ENCODE measurements at regions not wholly inside any gene's neighbourhood (a gene's known extent, or its start where the extent isn't known, plus 50 kb on each side); places are given as distances from the start of the nearest gene placed in this dataset.

DNA sequence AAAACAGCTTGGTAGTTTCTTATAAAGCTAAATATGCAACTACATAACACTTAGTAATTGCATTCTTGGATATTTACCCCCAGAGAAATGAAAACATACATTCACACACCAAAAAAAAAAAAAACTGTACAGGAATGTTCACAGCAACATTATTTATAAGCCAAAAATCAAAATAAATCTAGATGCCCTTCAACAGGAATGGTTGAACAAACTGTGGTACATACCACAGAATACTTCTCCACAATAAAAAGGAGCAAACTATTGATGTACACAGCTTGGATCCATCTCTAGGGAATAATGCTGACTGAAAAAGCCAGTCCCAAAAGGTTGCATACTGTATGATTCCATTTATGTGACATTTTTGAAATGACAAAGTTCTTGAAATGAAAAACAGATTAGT is 62.1 kb upstream of the SLC38A4 start:
- no peak overlapping the region for H3K4me2 ChIP-seq (replicated peaks; ENCODE audit: extremely low read depth, low read length, poor library complexity, severe bottlenecking)
- no peak overlapping the region for H3K27ac ChIP-seq (ENCODE audit: low read depth in 1 of 2, low read length in 2 of 2)
- DNase-seq = no peak
- no peaks in the 10 kb centered on the region for H3K4me1 ChIP-seq (ENCODE audit: control insufficient read depth in 1 of 2, insufficient read depth in 2 of 2, low read length in 2 of 2)
- H2AFZ ChIP-seq (ENCODE audit: insufficient read depth, low read depth, low read length, poor library complexity, severe bottlenecking) = no peak overlapping the region
- no peak overlapping the region for H3K4me3 Mint-ChIP-seq
- H3K36me3 Mint-ChIP-seq = no peaks in the 10 kb centered on the region
- H3K27me3 ChIP-seq (ENCODE audit: control insufficient read depth in 2 of 2, insufficient read depth in 2 of 2, low read length in 2 of 2) = no peaks in the 10 kb centered on the region
- H3K4me3 ChIP-seq (replicated peaks in 1 of 3; ENCODE audit: low read depth in 2 of 3, low read length in 3 of 3) = no peak overlapping the region
- intact Hi-C loops (cut with micrococcal nuclease) = no loop called here
- no peaks in the 10 kb centered on the region for H3K4me1 Mint-ChIP-seq
- H4K20me1 ChIP-seq (ENCODE audit: insufficient read depth, low read length) = no peaks in the 10 kb centered on the region
- no peak overlapping the region for H3K27ac Mint-ChIP-seq
- no peaks in the 10 kb centered on the region for H3K9me3 ChIP-seq (replicated peaks in 1 of 2; ENCODE audit: control insufficient read depth in 1 of 2, insufficient read depth in 1 of 2, low read length in 2 of 2)
- peaks cover 0 to 7% (median 2%) of the 10 kb centered on the region in 7 donors for H3K9me3 Mint-ChIP-seq
- no peak overlapping the region for H3K9ac ChIP-seq (ENCODE audit: insufficient read depth, low read length, poor library complexity, severe bottlenecking)
- TF ChIP-seq, protein P1, sequence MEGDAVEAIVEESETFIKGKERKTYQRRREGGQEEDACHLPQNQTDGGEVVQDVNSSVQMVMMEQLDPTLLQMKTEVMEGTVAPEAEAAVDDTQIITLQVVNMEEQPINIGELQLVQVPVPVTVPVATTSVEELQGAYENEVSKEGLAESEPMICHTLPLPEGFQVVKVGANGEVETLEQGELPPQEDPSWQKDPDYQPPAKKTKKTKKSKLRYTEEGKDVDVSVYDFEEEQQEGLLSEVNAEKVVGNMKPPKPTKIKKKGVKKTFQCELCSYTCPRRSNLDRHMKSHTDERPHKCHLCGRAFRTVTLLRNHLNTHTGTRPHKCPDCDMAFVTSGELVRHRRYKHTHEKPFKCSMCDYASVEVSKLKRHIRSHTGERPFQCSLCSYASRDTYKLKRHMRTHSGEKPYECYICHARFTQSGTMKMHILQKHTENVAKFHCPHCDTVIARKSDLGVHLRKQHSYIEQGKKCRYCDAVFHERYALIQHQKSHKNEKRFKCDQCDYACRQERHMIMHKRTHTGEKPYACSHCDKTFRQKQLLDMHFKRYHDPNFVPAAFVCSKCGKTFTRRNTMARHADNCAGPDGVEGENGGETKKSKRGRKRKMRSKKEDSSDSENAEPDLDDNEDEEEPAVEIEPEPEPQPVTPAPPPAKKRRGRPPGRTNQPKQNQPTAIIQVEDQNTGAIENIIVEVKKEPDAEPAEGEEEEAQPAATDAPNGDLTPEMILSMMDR (IDR thresholded peaks at IDR 0.05) = no peak
- no peaks in the 10 kb centered on the region for H3K36me3 ChIP-seq (replicated peaks in 1 of 2; ENCODE audit: control insufficient read depth in 1 of 2, insufficient read depth in 2 of 2, low read length in 2 of 2)
- H3K27me3 Mint-ChIP-seq (ENCODE audit: low read depth in 3 of 3) = peaks cover 0 to 2% (median 0%) of the 10 kb centered on the region in 3 donors
- no peaks in the 10 kb centered on the region for H3K79me2 ChIP-seq (ENCODE audit: insufficient read depth, low read length)

DNA sequence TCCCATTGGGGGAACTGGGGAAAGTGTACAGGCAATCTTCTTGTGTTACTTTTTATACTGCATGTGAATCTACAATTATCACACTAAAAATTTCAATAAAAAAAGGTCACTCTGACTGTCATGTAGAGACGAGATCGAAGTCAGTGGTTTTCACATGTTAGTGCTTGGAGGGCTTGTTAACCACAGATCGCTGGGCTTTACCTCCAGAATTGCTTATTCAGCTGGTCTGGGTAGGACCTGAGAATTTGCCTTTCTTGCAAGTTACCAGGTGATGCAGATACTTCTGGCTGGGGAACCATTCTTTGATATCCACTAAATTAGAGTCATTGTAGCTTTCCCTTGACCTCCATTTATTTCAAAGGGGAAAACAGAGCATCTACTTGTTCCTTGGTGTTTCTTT is 62.8 kb upstream of the SLC38A4 start:
- no peaks in the 10 kb centered on the region for H4K20me1 ChIP-seq (ENCODE audit: insufficient read depth, low read length)
- 100% methylated on average over 1 of the region's 3 CpGs for WGBS (ENCODE audit: insufficient coverage)
- no peaks in the 10 kb centered on the region for H3K9me3 ChIP-seq (replicated peaks in 1 of 2; ENCODE audit: control insufficient read depth in 1 of 2, insufficient read depth in 1 of 2, low read length in 2 of 2)
- H3K4me3 ChIP-seq (replicated peaks in 1 of 3; ENCODE audit: low read depth in 2 of 3, low read length in 3 of 3) = no peak overlapping the region
- H3K79me2 ChIP-seq (ENCODE audit: insufficient read depth, low read length) = no peaks in the 10 kb centered on the region
- no peak overlapping the region for H3K4me3 Mint-ChIP-seq
- H2AFZ ChIP-seq (ENCODE audit: insufficient read depth, low read depth, low read length, poor library complexity, severe bottlenecking) = no peak overlapping the region
- no peak overlapping the region for H3K27ac ChIP-seq (ENCODE audit: low read depth in 1 of 2, low read length in 2 of 2)
- no peaks in the 10 kb centered on the region for H3K4me1 Mint-ChIP-seq
- H3K36me3 Mint-ChIP-seq = no peaks in the 10 kb centered on the region
- H3K9me3 Mint-ChIP-seq = peaks cover 0 to 7% (median 2%) of the 10 kb centered on the region in 7 donors
- intact Hi-C loops (cut with micrococcal nuclease) = no loop called here
- no peak overlapping the region for H3K4me2 ChIP-seq (replicated peaks; ENCODE audit: extremely low read depth, low read length, poor library complexity, severe bottlenecking)
- no peaks in the 10 kb centered on the region for H3K4me1 ChIP-seq (ENCODE audit: control insufficient read depth in 1 of 2, insufficient read depth in 2 of 2, low read length in 2 of 2)
- TF ChIP-seq, protein P1 (IDR thresholded peaks at IDR 0.05) = no peak
- no peak overlapping the region for H3K27ac Mint-ChIP-seq
- H3K27me3 ChIP-seq (ENCODE audit: control insufficient read depth in 2 of 2, insufficient read depth in 2 of 2, low read length in 2 of 2) = no peaks in the 10 kb centered on the region
- no peak overlapping the region for H3K9ac ChIP-seq (ENCODE audit: insufficient read depth, low read length, poor library complexity, severe bottlenecking)
- peaks cover 0 to 2% (median under 1%) of the 10 kb centered on the region in 3 donors for H3K27me3 Mint-ChIP-seq (ENCODE audit: low read depth in 3 of 3)
- no peaks in the 10 kb centered on the region for H3K36me3 ChIP-seq (replicated peaks in 1 of 2; ENCODE audit: control insufficient read depth in 1 of 2, insufficient read depth in 2 of 2, low read length in 2 of 2)
- no peak for DNase-seq

Measured in CD14-positive monocyte (primary cell).